Stimulated activated CD8-positive, alpha-beta memory T cell treated with anti-CD3 and anti-CD28 coated beads, Interleukin-12 subunit alpha, Interleukin-12 subunit beta, amount 100 ng/mL, for 1 hour (primary cell): ENCODE measurements at regions not wholly inside any gene's neighbourhood (a gene's known extent, or its start where the extent isn't known, plus 50 kb on each side); places are given as distances from the start of the nearest gene placed in this dataset.
"Not testable (repeated sequence)": the region's sequence is repeated elsewhere in the genome, so short reads cannot be mapped to it uniquely, and the experiment has no call there.

Source experiments
- DNase-seq: peaks from one replicate; pipeline ENCODE4 v3.0.0-alpha.2; 2020; ENCODE audit warnings: low read depth

GRCh38 chr1:29414086-29414485 is 177.8 kb downstream of the PTPRU start:
- DNase-seq = no peak

- no peak for DNase-seq
These were observed 177.3 kb downstream of the PTPRU start for GRCh38 chr1:29413661-29414060.

DNA sequence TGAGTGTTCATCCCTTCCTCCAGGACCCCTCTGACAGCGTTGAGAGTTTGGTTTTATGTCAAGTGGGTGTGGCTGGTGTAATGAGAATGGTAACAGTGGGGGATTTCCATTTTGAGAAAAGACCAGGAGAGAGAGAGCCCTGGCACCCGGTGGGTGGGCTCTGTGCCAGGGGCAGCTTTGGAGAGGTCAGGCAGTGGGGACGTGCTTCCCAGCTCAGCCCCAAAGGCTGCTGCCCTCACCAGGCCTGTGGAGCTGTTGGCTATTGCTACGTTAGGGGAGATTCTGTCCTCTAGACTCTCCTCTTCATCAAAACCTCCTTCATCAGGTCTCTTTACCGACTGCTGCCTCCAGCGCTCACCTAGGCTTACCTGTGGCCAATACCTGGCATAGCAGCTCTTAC is 176.3 kb downstream of the PTPRU start:
- no peak for DNase-seq

DNA sequence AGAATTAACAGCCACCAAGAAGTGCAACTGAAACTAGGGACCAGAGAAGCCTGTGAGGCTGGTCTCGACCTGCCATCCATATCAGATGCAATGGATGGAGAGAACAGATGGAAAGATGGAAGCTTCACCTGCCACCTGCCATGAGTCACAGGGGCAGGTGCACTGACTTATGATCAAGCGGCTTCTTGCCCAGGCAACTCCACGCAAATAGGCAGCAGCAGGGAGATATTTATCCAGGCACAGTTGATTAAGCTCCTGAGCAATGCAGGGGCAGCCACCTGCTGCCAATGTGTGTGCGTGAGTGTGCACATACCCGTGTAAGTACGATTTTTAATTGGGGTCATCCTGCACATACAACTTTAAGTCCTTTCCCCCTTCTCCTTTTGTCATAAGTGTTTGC is 174.2 kb downstream of the PTPRU start:
- no peak for DNase-seq

GRCh38 chr1:29409616-29410015 is 173.3 kb downstream of the PTPRU start:
- DNase-seq = no peak

GRCh38 chr1:29408831-29409605 is 172.7 kb downstream of the PTPRU start:
- no peak for DNase-seq

DNA sequence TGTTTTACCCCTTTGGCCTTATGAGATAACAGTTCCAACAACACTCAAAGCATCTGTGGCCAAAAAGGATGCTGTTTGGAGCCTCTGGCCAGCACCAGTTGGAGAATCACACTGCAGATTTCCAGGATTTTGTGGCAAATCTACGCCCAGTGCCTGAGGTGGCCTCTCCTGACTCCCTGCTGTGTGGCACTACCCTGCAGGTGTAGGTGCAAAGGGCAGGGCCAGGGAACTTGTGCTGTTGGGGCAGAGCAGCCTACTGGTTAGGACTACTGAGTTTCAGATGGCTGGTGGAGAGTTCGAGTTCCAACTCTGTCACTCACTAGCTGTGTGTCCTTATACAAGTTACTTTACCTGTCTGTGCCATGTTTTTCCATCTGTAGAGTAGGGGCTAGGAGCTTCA is 170.5 kb downstream of the PTPRU start:
- DNase-seq = no peak

DNA sequence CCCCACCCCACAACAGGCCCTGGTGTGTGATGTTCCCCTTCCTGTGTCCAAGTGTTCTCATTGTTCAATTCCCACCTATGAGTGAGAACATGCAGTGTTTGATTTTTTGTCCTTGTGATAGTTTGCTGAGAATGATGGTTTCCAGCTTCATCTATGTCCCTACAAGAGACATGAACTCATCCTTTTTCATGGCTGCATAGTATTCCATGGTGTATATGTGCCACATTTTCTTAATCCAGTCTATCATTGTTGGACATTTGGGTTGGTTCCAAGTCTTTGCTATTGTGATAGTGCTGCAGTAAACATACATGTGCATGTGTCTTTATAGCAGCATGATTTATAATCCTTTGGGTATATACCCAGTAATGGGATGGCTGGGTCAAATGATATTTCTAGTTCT is 163.9 kb downstream of the PTPRU start:
- not testable (repeated sequence) for DNase-seq

DNA sequence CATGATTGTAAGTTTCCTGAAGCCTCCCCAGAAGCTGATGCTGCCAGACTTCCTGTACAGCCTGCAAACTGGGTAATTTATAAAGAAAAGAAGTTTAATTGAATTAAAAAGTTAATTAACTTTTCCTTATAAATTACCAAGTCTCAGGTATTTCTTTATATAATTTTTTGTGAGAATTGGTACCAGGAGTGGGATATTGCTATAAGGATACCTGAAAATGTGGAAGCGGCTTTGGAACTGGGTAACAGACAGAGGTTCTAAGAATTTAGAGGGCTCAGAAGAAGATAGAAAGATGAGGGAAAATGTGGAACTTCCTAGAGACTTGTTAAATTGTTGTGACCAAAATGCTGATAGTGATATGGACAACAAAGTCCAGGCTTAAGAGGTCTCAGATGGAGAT is 163.1 kb downstream of the PTPRU start:
- DNase-seq = no peak

- DNase-seq = no peak
These were observed 162.1 kb downstream of the PTPRU start for GRCh38 chr1:29398431-29398830.

DNA sequence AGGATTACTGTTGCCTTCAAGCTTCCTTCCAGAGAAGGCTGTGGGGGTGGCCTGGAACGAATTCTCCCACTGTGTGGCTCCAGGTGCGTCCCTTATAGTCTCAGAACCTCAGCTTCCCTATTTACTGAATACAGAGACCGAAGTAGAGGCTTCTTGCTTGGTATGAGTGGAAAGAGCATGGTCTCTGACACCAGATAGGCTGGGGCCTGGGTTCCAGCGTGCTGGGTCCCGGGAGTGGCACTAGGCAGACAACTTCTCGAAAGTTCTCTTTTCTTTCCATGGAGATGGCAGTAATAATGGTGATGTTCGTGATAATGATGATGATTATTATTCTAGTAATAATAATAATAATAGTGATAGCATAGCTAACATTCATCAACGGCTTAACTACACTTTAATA is 161.7 kb downstream of the PTPRU start:
- no peak for DNase-seq

GRCh38 chr1:29397256-29397590 is 160.9 kb downstream of the PTPRU start:
- no peak for DNase-seq

DNA sequence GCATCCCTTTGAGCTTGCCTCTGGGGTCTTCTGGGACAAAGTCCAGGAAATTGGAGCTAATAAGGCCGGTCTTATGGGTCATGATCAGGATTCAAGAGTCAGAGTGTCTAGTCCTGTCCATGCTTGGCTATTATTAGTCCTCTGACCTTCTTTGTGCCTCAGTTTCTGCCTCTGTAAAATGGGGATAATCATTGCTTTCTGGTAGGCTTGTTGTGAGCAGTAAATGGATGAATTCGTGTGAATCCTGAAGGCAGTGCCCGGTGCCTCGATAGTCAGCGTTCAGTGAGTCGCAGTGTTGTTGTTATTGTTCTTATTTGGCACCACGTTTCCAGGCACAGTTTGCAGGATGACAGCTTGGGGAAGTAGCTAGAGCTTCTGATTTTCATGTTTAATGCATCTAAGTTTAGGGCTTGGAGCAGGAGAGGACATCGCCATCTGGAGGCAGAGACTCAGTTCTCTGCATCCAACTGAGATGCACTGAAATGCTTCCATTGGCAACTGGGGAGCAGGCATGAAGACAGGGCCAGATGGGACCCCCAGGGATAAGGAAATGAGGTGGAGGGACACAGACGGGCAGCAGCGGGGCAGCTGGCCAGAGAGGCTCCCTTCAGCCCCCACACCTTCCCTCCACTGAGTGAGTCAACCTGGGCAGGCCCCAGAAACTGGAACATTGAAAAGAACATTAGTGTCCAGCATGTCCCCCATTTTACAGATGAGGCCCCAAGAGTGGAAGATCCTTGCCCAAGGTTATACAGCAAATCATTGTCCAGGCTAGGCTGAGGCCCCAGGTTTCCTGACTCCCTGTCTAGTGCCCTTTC is 160.3 kb downstream of the PTPRU start:
- DNase-seq = no peak

DNA sequence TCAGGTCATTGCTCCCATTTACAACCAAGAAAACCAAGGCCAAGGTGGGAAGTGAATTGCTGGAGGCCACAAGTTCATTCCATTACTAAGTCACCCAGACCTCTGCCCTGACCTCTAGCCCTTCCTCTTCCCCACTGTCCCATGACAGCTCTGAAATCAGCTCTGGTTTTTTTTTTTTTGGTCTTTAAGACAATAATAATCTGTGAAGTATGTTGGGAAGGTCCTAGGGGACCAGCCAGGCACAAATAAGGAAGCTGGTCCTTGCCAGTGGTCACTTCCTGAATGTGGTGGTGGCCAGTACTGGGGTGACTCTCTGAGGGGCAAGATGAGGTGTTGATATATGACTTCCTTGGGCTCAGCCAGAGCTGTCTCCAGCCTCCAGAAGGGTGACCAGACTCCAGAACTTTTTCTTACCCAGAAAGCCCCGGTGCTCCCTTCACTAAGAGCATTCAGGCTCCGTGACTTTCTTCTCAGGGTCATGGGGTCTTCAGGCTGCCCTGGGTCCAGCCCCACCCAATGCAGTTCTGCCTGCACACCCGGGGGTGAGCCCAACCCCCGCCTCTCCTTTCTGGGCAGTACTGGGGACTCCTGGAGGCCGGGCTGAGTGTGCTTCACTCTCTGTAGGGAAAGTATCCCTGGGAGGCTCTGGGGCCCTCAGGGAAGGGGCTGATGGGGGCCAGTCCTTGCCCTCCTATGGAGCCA is 159.6 kb downstream of the PTPRU start:
- DNase-seq = no peak

DNA sequence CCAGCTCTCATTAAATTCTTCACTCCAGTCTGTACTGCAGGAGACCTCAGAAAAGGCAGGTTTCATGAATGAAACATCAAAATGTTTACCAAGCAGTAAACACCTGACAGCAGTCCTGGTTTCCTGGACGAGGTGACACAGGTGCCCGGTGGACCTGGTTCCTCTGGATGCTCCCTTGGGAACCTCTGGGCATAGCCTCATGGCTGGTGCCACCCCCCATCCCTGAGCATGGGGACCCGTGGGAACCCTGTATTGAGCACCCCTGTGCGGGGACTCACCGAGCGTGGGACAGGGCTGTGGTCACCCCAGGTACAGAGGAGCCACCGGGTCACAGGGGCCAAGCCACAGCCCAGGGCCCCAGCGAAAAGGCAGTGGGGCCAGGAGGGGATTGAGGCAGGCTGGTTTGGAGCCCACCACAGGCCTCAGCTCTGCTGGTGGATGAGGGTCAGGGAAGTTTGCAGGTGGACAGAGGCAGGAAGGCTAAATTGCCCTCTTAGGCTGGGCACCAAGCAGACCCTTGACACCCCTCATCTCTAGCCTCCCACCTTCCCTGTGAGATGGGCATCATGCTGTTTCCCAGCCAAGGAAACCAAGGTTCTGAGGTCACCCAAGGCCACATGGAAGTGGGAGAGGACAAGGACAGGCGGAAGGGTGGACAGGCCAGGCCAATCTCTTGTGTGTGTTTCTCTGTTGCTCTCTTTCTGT is 158.4 kb downstream of the PTPRU start:
- DNase-seq = no peak

GRCh38 chr1:29393451-29393826 is 157.1 kb downstream of the PTPRU start:
- no peak for DNase-seq

DNA sequence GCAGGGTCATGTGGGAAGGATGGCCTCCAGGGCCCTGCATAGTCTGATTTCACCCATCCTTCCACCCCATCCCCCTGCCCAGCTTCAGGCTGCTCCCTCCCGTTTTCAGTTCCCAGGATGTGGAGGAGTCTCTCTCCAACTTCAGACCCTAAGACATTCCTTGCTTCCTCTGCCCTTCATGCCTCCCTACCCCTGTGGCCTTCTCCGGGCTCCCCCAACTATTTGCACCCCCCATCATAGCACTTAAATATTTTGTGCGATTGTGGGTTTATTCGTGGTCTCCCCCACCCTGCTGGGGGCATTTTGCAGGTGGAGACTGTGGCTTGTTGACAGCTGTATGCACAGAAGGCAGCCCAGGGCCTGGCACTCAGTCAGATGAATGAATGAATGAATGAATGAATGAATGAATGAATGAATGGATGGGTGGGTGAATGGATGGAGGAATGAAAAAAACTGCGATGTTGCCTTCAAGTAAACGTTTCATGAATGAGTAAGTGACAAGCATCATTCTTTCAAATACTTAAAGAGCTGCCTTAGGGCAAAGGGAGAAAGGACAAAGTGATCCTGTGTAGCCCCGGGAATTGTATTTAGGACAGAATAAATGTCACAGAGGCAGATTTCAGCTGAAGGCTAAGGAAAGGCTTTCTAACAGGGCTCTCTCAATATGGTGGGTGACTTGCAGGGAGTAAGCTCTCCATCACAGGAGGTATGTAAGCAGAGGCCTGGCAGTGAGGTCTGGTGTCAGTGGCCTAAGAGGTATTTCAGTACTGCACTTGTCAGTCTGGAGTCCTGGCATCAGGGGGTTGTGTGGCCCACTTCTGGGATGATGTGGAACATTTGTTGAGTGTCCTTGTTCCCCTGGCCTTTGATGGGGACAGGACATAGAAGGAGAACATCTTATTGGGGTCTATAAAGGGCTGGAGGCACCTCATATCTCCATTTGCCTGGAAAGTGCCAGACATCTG is 156.4 kb downstream of the PTPRU start:
- no peak for DNase-seq

DNA sequence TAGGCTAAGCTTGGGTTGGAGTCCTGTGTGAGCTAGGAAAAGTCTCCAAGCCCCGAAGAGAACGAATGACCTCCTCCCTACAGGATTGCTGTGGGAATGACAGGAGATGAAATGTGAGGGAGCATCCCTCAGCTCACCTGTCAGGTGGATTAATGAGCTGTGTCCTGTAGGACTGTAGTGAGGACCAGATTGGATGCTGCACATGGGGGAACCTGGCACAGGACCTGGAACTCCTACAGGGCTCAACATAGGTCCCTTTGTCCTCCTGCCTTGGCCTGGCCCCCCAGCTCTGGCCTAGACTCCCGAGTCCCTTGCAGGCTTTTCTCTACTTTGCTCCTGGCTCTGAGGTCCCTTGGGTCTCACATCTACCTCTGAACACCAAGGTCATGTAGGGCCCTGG is 155.7 kb downstream of the PTPRU start:
- DNase-seq = no peak

GRCh38 chr1:29391362-29391880 is 155.1 kb downstream of the PTPRU start:
- no peak for DNase-seq

- DNase-seq = no peak
These were observed 154.4 kb downstream of the PTPRU start for GRCh38 chr1:29390491-29391361.
